GM12891 (cell line): ENCODE measurements at regions not wholly inside any gene's neighbourhood (a gene's known extent, or its start where the extent isn't known, plus 50 kb on each side); places are given as distances from the start of the nearest gene placed in this dataset.

ENCODE experiments used
- POLR2A ChIP-seq: IDR thresholded peaks from 2 replicates; pipeline ENCODE4 v1.6.1; 2011; ENCODE audit warnings: low read depth, low read length, control low read depth
- POLR2AphosphoS5 ChIP-seq: IDR thresholded peaks from 2 replicates; pipeline ENCODE4 v1.6.1; 2011; ENCODE audit warnings: low read depth, low read length, control low read depth
- SPI1 ChIP-seq: IDR thresholded peaks from 2 replicates; pipeline ENCODE4 v1.6.1; 2011; ENCODE audit warnings: low read depth, low read length, control low read depth
- TAF1 ChIP-seq: IDR thresholded peaks from 2 replicates; pipeline ENCODE4 v1.6.1; 2011; ENCODE audit warnings: low read depth, low read length, control low read depth

GRCh38 chr5:68554571-68555279, 339.2 kb downstream of the PIK3R1 start:
- TF ChIP-seq POLR2A (no peak), TAF1 (no peak), POLR2AphosphoS5 (no peak), SPI1 (no peak)
